Ectodermal cell (in vitro differentiated cells): ENCODE measurements at regions not wholly inside any gene's neighbourhood (a gene's known extent, or its start where the extent isn't known, plus 50 kb on each side); places are given as distances from the start of the nearest gene placed in this dataset.
"Not testable (repeated sequence)": the region's sequence is repeated elsewhere in the genome, so short reads cannot be mapped to it uniquely, and the experiment has no call there.

Experiments used
- H3K27ac ChIP-seq: 2 replicates; pipeline ENCODE4 v1.7.0; 2013; ENCODE audit warnings: mild to moderate bottlenecking, low read depth, low read length; ENCODE audit not compliant: insufficient read depth, poor library complexity, severe bottlenecking
- H3K27me3 ChIP-seq: 2 replicates; pipeline ENCODE4 v1.7.0; 2013; ENCODE audit warnings: mild to moderate bottlenecking, low read length; ENCODE audit not compliant: insufficient read depth, control insufficient read depth, poor library complexity, severe bottlenecking
- H3K36me3 ChIP-seq: one replicate; pipeline ENCODE4 v1.7.0; 2013; ENCODE audit warnings: low read length; ENCODE audit not compliant: control insufficient read depth, insufficient read depth
- H3K4me1 ChIP-seq: one replicate; pipeline ENCODE4 v1.7.0; 2013; ENCODE audit warnings: low read length; ENCODE audit not compliant: control insufficient read depth, insufficient read depth
- H3K4me3 ChIP-seq: 2 replicates; pipeline ENCODE4 v1.7.0; 2013; ENCODE audit warnings: low read depth, low read length, control low read depth; ENCODE audit not compliant: insufficient read depth
- H3K9me3 ChIP-seq: 2 replicates; pipeline ENCODE4 v1.7.0; 2013; ENCODE audit warnings: mild to moderate bottlenecking, low read length, moderate library complexity; ENCODE audit not compliant: control insufficient read depth
- WGBS, 2 experiments: methylation state at CpG; one replicate each; pipeline ENCODE4 v1.1.7; 2013; ENCODE audit warnings: missing lambda C conversion rate in 2 of 2; 5-methylcytosine and 5-hydroxymethylcytosine counted together

DNA sequence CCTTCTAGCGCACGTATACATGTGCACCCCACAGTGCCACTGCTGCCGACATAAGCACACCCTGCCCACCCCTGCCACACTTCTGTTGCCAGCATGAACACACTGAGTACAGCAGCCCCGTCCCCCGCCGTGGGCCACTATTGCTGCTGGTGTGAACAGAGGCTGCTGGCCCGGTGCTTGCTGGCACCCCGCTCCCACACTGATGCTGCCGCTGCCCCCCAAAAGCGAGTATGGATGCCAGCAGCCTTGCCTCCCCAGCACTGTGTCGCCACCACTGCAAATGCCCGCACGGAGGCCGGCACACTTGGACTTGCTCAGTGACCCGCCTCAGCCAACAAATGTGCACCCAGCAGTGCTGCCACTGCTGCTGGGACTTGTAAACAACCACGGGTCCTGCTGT is 872.4 kb upstream of the ATXN7L3B start:
- Histone ChIP-seq H3K4me1 (no peaks in the 10 kb centered on the region), H3K27ac (no peak overlapping the region), H3K9me3 (no peaks in the 10 kb centered on the region), H3K4me3 (no peak overlapping the region), H3K27me3 (no peaks in the 10 kb centered on the region), H3K36me3 (no peaks in the 10 kb centered on the region)
- WGBS, 2 experiments = 95 to 96% methylated on average over 16 of the region's 16 CpGs

GRCh38 chr12:73671550-73671949 is 866.1 kb upstream of the ATXN7L3B start:
- WGBS, 2 experiments = 89 to 93% methylated on average over 3 of the region's 3 CpGs
- not testable (repeated sequence) for H3K4me1 ChIP-seq

DNA sequence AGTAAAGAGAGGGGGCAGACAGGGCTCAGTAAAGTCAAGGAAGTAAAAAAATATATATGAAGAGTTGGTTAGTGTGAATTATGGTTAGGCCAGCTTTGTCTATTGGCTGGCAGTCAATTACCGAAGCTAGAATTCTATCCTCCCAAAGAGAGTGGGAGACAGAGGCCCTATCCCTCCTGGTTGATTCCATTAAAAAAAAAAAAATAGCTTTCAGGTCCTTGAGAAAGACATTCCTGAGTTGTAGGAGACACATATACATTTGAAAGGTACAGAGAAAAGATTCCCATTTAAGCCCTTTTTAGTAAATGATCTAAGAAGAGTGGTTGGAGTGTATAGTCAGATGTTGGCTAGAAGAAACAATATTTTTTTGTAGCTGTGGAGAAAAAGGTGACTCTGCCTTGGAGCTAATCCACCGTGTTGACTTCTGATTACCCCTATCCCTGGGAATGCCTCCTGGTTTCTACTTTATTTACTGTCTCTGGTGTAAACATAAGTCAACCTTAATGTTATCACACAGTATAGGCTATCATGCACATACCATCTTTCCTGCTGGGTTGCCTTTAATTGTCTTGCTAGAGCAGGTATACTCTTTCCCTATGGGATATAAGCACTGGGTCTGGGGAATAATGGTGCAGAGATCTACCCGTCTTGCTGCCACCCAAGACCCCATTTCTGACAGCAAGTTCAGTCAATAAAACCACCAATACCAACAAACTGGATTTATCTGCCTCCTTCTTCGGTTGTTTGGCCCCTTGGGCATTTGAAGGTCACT is 859.9 kb upstream of the ATXN7L3B start:
- no peaks in the 10 kb centered on the region for H3K9me3 ChIP-seq
- H3K4me3 ChIP-seq = no peak overlapping the region
- 83 to 88% methylated on average over 4 of the region's 4 CpGs for WGBS, 2 experiments
- no peak overlapping the region for H3K27ac ChIP-seq
- H3K27me3 ChIP-seq = no peaks in the 10 kb centered on the region
- no peaks in the 10 kb centered on the region for H3K4me1 ChIP-seq
- H3K36me3 ChIP-seq = no peaks in the 10 kb centered on the region

More at GRCh38 chr12:73671550-73671949, 866.1 kb upstream of the ATXN7L3B start:
- not testable (repeated sequence) for H3K27me3 ChIP-seq, H3K36me3 ChIP-seq, H3K27ac ChIP-seq, H3K4me3 ChIP-seq, H3K9me3 ChIP-seq

DNA sequence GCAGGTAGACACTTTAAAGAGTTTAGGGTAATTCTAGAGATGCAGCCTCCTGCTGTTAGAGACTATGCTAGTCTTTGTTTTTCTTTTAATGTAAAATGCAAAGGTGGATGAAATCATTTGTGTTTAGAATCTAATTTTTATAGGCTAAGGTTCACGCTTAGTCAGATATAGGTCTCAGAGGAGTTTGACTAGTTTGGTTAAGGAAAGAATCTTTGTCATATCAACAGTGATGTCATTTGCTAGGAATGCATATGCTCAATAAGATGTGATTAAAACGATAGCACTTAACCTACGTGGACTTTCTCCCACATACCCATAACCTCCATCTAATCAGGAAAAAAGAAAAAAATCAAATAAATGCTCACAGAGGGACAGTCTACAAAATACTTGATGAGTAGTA is 859.3 kb upstream of the ATXN7L3B start:
- Histone ChIP-seq H3K4me3 (no peak overlapping the region), H3K27ac (no peak overlapping the region), H3K36me3 (no peaks in the 10 kb centered on the region), H3K9me3 (no peaks in the 10 kb centered on the region), H3K4me1 (no peaks in the 10 kb centered on the region), H3K27me3 (no peaks in the 10 kb centered on the region)
- WGBS, 2 experiments = 86 to 87% methylated on average over 2 to 3 of the region's 3 CpGs

- H3K27ac ChIP-seq = no peak overlapping the region
- no peaks in the 10 kb centered on the region for H3K36me3 ChIP-seq
- H3K4me1 ChIP-seq = no peaks in the 10 kb centered on the region
- WGBS, 2 experiments = 89 to 100% methylated on average over 1 of the region's 1 CpG
- H3K9me3 ChIP-seq = no peaks in the 10 kb centered on the region
- H3K4me3 ChIP-seq = no peak overlapping the region
- H3K27me3 ChIP-seq = no peaks in the 10 kb centered on the region
These were observed 838.3 kb upstream of the ATXN7L3B start for GRCh38 chr12:73699318-73699717.

DNA sequence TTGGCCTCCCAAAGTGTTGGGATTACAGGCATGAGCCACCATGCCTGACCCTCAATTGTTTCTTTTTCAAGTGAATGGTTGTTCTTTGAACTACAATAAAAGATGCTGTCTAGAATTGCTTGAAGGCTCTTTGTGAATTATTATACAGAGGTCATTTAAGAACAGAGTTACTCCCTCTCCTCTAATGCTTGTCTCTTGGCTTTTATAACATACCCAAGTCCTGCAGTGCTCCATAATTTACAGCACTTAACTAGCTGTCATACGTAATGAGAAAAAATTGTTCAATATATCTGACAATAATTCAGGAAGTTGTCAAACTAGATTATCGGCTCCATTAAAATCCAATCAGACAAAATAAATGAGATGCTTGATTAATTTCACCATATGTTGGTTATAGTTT is 823.0 kb upstream of the ATXN7L3B start:
- Histone ChIP-seq H3K27me3 (no peaks in the 10 kb centered on the region), H3K4me1 (no peaks in the 10 kb centered on the region), H3K9me3 (no peaks in the 10 kb centered on the region), H3K27ac (no peak overlapping the region), H3K4me3 (no peak overlapping the region), H3K36me3 (no peaks in the 10 kb centered on the region)
- WGBS, 2 experiments = 100% methylated on average over 1 of the region's 2 CpGs; no CpG with 5 or more reads in 1 of the 2 experiments

DNA sequence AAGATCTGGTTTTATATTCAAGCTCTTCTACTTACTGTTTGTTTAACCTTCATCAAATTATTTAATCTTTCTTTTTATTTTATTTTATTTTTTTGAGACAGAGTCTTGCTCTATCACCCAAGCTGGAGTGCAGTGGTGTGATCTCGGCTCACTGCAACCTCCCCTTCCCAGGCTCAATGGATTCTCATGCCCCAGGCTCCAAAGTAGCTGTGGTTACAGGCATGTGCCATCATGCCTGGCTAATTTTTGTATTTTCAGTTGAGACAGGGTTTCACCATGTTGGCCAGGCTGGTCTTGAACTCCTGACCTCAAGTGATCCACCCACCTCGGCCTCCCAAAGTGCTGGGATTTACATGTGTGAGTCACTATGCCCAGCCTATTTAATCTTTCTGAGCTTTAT is 821.5 kb upstream of the ATXN7L3B start:
- H3K4me3 ChIP-seq, H3K36me3 ChIP-seq, H3K9me3 ChIP-seq, H3K27ac ChIP-seq, H3K27me3 ChIP-seq, H3K4me1 ChIP-seq: not testable (repeated sequence)
- WGBS, 2 experiments = 89 to 96% methylated on average over 2 of the region's 2 CpGs

DNA sequence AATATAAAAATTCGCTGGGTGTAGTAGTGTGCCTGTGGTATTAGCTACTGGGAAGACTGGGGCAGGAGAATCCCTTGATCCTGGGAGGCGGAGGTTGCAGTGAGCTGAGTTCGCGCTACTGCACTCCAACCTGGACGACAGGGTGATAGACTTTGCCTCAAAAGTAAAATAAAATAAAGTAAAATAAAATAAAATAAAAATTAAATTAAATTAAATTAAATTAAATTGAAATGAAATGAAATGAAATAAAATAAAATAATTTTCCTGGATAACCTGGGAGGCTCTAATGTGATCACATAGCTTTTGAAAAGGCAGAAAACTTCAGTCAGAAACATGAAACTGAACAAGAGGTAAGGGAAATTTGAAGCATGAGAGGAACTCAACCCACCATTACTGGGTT is 818.4 kb upstream of the ATXN7L3B start:
- no peaks in the 10 kb centered on the region for H3K4me1 ChIP-seq
- H3K27me3 ChIP-seq = no peaks in the 10 kb centered on the region
- H3K9me3 ChIP-seq = no peaks in the 10 kb centered on the region
- WGBS, 2 experiments = 89 to 94% methylated on average over 4 of the region's 5 CpGs
- no peaks in the 10 kb centered on the region for H3K36me3 ChIP-seq
- no peak overlapping the region for H3K27ac ChIP-seq
- no peak overlapping the region for H3K4me3 ChIP-seq

GRCh38 chr12:73726881-73727280 is 810.8 kb upstream of the ATXN7L3B start:
- Histone ChIP-seq H3K4me1 (no peaks in the 10 kb centered on the region), H3K27me3 (no peaks in the 10 kb centered on the region), H3K9me3 (no peaks in the 10 kb centered on the region), H3K27ac (no peak overlapping the region), H3K36me3 (no peaks in the 10 kb centered on the region), H3K4me3 (no peak overlapping the region)
- 87 to 95% methylated on average over 5 of the region's 6 CpGs for WGBS, 2 experiments

DNA sequence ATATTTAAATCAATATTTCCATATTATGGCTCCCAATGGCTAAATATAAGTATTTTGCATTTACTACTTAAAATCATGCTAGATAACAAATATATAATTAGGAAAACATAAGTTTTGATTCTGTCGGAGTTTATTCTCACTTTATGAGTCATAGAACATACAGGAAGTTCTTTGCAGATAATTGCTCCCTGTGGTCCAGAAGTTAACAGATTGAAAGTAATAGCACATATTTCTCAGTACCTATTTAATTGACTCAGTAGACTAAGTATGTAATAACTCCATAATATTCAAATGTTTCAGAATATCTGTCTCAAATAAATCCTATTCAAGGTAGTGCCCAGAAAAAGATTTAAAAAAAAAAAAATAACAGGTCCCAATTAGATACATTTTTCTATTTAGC is 806.0 kb upstream of the ATXN7L3B start:
- no peaks in the 10 kb centered on the region for H3K36me3 ChIP-seq
- H3K27me3 ChIP-seq = no peaks in the 10 kb centered on the region
- no peaks in the 10 kb centered on the region for H3K9me3 ChIP-seq
- no CpG with 5 or more reads among the region's 1 CpG for WGBS, 2 experiments
- H3K4me1 ChIP-seq = no peaks in the 10 kb centered on the region
- H3K4me3 ChIP-seq = no peak overlapping the region
- H3K27ac ChIP-seq = no peak overlapping the region

GRCh38 chr12:73769337-73769736 is 768.3 kb upstream of the ATXN7L3B start:
- no peaks in the 10 kb centered on the region for H3K36me3 ChIP-seq
- no peaks in the 10 kb centered on the region for H3K27me3 ChIP-seq
- H3K9me3 ChIP-seq = no peaks in the 10 kb centered on the region
- no peak overlapping the region for H3K4me3 ChIP-seq
- H3K4me1 ChIP-seq = no peaks in the 10 kb centered on the region
- 87 to 93% methylated on average over 6 of the region's 6 CpGs for WGBS, 2 experiments
- H3K27ac ChIP-seq = no peak overlapping the region
